C4-2B (cell line): ENCODE measurements at regions not wholly inside any gene's neighbourhood (a gene's known extent, or its start where the extent isn't known, plus 50 kb on each side); places are given as distances from the start of the nearest gene placed in this dataset.

ENCODE experiments used
- H3K27ac ChIP-seq: fragments of 450-650 bp; 2 replicates; pipeline ENCODE4 v1.5.1; 2017
- ZFX ChIP-seq: fragments of 450-650 bp; IDR thresholded peaks from 2 replicates; pipeline ENCODE4 v1.6.1; 2017
- TF ChIP-seq, protein P1 (sequence below): fragments of 450-650 bp; conservative IDR thresholded peaks from 2 replicates; pipeline ENCODE4 v1.5.1; 2017; ENCODE audit warnings: mild to moderate bottlenecking

DNA sequence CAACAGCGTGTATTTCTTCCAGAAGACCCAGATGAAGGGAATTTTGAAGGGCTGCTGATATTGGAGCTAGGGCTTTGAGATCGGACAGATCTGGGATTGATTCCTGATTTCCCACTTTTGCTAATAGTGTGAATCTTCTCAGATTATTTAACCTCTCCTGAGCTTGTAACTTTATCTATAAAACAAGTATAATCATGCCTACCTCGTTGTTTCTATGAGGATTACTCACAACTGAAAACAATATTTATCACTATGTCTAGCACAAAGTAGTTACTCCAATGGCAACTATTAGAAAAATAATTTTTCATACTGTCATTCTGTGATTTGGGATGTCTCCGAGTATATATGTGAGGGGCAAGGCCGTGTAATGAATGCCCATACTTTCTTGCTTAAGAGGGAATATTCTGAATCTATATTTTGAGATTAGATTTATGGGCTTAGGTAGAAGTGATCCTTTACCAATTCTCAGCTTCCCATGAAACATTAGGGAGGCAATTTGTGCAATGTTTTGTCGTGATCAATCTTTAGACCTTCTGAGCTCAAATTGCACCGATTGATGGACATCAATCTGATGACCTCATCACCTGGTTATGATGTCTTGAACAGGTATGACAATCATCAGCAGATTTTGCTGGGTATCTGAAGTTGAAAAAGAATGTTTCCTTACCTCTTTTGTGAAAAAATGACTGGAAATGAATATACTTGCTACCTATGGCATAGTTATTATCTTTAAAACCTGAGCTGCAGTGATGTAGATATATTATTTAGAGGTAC lies 339.9 kb downstream of the KCNS3 start:
- H3K27ac ChIP-seq, result no peak overlapping the region
- TF ChIP-seq ZFX, result no peak
- TF ChIP-seq, protein P1, sequence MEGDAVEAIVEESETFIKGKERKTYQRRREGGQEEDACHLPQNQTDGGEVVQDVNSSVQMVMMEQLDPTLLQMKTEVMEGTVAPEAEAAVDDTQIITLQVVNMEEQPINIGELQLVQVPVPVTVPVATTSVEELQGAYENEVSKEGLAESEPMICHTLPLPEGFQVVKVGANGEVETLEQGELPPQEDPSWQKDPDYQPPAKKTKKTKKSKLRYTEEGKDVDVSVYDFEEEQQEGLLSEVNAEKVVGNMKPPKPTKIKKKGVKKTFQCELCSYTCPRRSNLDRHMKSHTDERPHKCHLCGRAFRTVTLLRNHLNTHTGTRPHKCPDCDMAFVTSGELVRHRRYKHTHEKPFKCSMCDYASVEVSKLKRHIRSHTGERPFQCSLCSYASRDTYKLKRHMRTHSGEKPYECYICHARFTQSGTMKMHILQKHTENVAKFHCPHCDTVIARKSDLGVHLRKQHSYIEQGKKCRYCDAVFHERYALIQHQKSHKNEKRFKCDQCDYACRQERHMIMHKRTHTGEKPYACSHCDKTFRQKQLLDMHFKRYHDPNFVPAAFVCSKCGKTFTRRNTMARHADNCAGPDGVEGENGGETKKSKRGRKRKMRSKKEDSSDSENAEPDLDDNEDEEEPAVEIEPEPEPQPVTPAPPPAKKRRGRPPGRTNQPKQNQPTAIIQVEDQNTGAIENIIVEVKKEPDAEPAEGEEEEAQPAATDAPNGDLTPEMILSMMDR, result no peak

DNA sequence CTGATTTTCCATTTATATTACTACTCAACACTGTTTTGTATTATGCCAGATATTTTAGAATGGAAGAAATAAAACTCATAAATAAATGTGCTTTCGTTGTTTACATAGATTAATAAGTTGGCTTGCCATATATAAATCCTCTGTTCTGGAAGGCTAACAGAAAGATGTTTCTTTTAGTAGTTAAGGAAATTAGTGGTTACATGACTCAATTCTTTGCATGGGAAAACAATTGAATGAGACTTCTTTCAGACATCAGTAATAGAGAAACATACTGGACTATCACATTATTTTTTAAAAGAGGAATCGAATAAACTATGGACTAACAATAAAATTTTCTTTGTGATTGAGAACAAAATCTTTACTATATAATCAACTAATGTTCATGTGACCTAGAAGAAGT lies 336.5 kb downstream of the KCNS3 start:
- TF ChIP-seq, protein P1, result no peak
- no peak for TF ChIP-seq ZFX
- H3K27ac ChIP-seq, result no peak overlapping the region

DNA sequence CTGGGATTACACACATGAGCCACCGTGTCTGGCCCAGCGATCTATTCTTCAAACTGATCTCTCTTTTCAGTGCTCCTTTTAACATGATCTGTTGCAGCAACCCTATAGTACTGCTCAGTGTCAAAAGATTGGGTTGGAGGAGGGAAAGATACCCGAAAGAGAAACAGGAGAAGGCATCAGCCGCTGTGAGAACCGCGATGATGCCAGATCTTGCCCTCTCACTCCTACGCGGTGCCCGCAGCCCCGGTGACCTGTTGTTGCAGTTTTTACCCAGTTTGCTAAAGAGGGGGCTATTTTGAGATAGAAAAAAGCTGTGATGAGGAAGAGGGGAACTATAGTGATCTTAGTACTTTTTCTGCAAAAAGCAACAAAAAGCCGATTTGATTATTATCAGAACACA lies 335.5 kb downstream of the KCNS3 start:
- no peak overlapping the region for H3K27ac ChIP-seq
- no peak for TF ChIP-seq ZFX

DNA sequence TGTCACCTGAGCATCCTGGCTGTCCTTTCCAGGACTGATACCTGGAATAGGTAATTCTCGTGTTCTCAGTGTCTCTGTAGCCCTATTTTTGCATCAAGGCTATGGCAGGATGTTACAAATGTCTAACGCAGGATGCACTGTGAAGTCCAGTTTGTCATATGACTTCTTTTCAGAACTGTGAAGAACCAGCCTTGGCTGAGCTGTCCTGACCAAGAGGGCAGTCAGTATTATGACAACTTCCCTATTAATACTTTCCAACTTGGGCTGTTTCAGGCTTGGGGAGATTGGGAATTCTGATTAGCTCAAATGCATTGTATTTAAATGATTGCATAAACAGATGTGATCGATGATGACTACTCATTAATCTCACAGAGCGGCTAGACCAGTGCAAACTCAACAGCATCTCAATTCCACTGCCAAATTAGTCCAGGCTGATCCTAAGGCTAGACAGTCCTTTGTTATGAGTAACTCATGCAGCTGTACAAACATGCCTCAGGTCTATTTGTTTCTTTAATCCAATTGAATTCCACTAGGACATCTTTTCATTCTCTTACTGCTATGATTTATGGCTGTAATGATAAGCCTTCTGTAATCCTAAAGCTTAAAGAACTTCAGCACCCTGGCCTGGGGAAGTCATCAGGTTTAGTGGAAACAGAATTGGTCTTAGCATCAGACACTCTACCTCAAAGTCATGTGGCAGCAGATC lies 331.6 kb downstream of the KCNS3 start:
- TF ChIP-seq, protein P1, result no peak
- H3K27ac ChIP-seq, result no peak overlapping the region

DNA sequence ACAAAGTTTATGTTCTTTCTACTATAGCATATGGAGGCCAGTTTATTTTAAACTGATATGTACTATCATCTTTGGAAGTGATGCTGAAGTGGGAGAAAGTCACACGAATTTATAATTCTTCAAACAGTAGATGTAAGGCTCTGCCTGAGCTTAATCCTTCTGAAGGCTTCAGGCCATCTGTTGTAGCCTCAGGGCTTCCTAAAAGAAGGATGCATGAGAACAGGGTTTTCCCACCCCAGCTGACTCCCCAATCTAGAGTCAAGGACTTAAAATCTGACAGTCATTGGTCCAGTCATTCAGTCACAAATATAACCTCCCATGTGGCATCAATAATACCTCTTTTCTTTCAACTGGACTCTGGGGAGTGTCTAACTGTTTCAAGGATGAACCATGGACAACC lies 330.5 kb downstream of the KCNS3 start:
- TF ChIP-seq, protein P1, result no peak
- TF ChIP-seq ZFX, result no peak

DNA sequence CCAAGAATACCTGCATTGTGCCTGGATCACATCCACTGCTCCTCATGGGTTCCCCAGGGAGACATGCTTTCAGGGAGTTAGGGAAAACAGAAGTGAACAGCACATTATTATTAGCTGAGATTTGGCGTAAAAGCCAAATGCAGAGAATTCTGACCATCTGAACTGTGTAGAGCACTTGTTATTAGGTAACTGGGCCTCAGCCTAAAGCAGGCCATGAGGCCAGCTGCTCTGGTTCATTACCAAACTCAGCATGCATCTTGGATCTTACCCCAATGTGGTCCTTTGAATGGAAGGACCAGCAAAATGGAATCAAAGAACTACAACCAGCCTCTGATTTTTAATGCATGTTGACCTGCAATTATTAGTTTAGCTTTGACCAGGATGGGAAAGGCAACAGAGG lies 322.3 kb downstream of the KCNS3 start:
- H3K27ac ChIP-seq, result no peak overlapping the region
- TF ChIP-seq ZFX, result no peak
- TF ChIP-seq, protein P1, result no peak

More for the DNA sequence above, 330.5 kb downstream of the KCNS3 start:
- H3K27ac ChIP-seq, result no peak overlapping the region

DNA sequence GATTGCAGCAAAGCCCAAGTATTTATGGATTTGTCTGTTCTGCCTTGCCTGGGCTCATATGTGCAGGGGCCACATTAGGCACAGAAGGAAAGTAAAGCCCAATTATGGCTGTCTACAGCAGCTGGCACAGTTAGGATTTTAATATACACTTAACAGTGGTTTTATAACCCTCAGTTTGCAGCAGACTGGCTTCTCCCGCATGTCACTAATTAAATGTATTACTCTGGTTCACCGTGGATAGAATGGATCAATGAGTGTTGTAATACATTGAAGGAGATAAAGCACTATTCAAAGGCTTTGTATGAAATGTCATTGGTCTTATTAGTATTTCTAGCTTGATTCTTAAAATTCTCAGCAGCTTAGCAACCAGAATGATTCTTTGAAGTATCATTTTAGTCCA lies 320.2 kb downstream of the KCNS3 start:
- no peak overlapping the region for H3K27ac ChIP-seq
- TF ChIP-seq, protein P1, result no peak
- TF ChIP-seq ZFX, result no peak

DNA sequence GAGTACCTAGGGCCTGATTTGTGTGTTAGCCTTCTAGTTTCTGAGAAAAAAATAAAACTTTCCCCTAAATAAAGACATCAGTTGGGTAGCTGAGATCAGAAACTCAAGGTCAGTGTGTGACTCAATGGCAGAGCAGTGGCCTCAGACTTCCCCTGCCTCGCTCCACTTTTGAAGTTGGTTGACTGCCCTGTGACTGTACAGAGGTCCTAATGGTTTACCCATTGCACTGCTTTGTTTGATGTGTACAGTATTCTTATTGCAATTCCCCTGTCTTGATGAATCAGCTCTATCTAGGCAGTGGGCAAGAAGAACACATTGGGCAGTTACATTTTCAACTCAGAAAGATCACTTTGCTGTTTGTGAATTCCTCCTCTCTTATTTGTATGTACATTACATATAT lies 315.7 kb downstream of the KCNS3 start:
- TF ChIP-seq, protein P1, result no peak
- TF ChIP-seq ZFX, result no peak

More for the DNA sequence above, 315.7 kb downstream of the KCNS3 start:
- no peak overlapping the region for H3K27ac ChIP-seq
